ENCODE measurements at regions not wholly inside any gene's neighbourhood (a gene's known extent, or its start where the extent isn't known, plus 50 kb on each side); places are given as distances from the start of the nearest gene placed in this dataset.

- H3K27me3 ChIP-seq (ENCODE audit: control insufficient read depth in 2 of 2, insufficient read depth in 1 of 2, low read length in 1 of 2), result no peaks in the 10 kb centered on the region
- 97% methylated on average over 27 of the region's 27 CpGs for WGBS
- H3K4me3 ChIP-seq (ENCODE audit: low read length in 2 of 2), result no peak overlapping the region
- H3K27ac ChIP-seq (ENCODE audit: low read depth in 1 of 2, low read length in 1 of 2), result no peak overlapping the region
- H3K4me1 ChIP-seq (ENCODE audit: control insufficient read depth in 2 of 2, insufficient read depth in 2 of 2, low read length in 2 of 2), result no peaks in the 10 kb centered on the region
- H3K9me3 ChIP-seq (ENCODE audit: control insufficient read depth in 2 of 2, insufficient read depth in 1 of 2, low read length in 1 of 2), result peaks cover 1 to 13% of the 10 kb centered on the region in 2 donors
- DNase-seq (ENCODE audit: low read depth in 6 of 9, low spot score in 9 of 9), result no peak
- no peaks in the 10 kb centered on the region for H3K36me3 ChIP-seq (ENCODE audit: control insufficient read depth in 2 of 2, insufficient read depth in 2 of 2, low read length in 1 of 2)
These were observed 856.8 kb upstream of the CELF2 start for GRCh38 chr10:10160821-10161312.

GRCh38 chr10:10164848-10165247 is 852.8 kb upstream of the CELF2 start:
- Histone ChIP-seq H3K4me3 (ENCODE audit: low read length in 2 of 2) (no peak overlapping the region), H3K27ac (ENCODE audit: low read depth in 1 of 2, low read length in 1 of 2) (no peak overlapping the region), H3K36me3 (ENCODE audit: control insufficient read depth in 2 of 2, insufficient read depth in 2 of 2, low read length in 1 of 2) (no peaks in the 10 kb centered on the region), H3K27me3 (ENCODE audit: control insufficient read depth in 2 of 2, insufficient read depth in 1 of 2, low read length in 1 of 2) (no peaks in the 10 kb centered on the region), H3K9me3 (ENCODE audit: control insufficient read depth in 2 of 2, insufficient read depth in 1 of 2, low read length in 1 of 2) (peaks cover 1 to 13% of the 10 kb centered on the region in 2 donors), H3K4me1 (ENCODE audit: control insufficient read depth in 2 of 2, insufficient read depth in 2 of 2, low read length in 2 of 2) (no peaks in the 10 kb centered on the region)
- 84% methylated on average over 3 of the region's 3 CpGs for WGBS
- DNase-seq (ENCODE audit: low read depth in 6 of 9, low spot score in 9 of 9), result no peak

DNA sequence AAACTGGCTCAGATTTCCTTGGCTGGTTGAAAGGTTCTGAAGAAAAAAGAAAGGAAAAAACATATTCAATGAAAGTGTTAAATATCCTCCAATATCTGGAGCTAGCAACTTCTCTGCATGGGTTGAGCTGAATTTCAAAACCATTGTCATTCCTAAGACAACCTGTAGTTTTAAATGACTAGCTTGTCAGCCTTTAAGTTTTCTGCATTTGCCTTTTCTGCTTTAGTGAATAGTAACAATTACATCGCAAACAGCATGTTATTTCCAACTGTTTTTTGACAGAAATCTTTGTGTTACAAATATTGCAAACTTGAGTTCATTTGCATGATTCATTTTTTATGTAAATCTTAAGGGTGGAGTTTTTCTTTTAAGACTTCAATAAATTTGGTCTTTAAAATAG is 852.3 kb upstream of the CELF2 start:
- 78% methylated on average over 1 of the region's 1 CpG for WGBS
- H3K36me3 ChIP-seq (ENCODE audit: control insufficient read depth in 2 of 2, insufficient read depth in 2 of 2, low read length in 1 of 2), result no peaks in the 10 kb centered on the region
- H3K4me3 ChIP-seq (ENCODE audit: low read length in 2 of 2), result no peak overlapping the region
- DNase-seq (ENCODE audit: low read depth in 6 of 9, low spot score in 9 of 9), result no peak
- H3K27ac ChIP-seq (ENCODE audit: low read depth in 1 of 2, low read length in 1 of 2), result no peak overlapping the region
- H3K27me3 ChIP-seq (ENCODE audit: control insufficient read depth in 2 of 2, insufficient read depth in 1 of 2, low read length in 1 of 2), result no peaks in the 10 kb centered on the region
- H3K9me3 ChIP-seq (ENCODE audit: control insufficient read depth in 2 of 2, insufficient read depth in 1 of 2, low read length in 1 of 2), result peaks cover 1 to 13% of the 10 kb centered on the region in 2 donors
- no peaks in the 10 kb centered on the region for H3K4me1 ChIP-seq (ENCODE audit: control insufficient read depth in 2 of 2, insufficient read depth in 2 of 2, low read length in 2 of 2)

DNA sequence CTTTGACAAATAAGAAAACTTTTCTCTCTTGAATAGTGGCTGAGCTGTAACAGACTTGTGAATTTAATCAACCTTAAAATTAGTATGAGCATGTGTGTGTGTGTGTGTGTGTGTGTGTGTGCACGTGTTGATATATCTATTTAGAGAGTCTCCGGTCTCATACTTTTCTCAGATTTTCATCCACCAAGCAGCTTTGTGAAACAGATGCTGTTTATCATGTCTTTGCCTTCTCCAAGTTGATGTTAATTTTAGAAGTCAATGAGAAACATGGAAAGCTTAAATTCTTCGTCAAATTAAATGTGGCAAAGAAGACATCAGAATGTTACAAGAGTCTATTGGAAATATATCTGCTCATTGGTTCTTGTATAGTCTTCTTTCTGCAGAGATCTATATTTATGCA is 839.2 kb upstream of the CELF2 start:
- H3K27me3 ChIP-seq (ENCODE audit: control insufficient read depth in 2 of 2, insufficient read depth in 1 of 2, low read length in 1 of 2), result no peaks in the 10 kb centered on the region
- no peak for DNase-seq (ENCODE audit: low read depth in 6 of 9, low spot score in 9 of 9)
- no peaks in the 10 kb centered on the region for H3K36me3 ChIP-seq (ENCODE audit: control insufficient read depth in 2 of 2, insufficient read depth in 2 of 2, low read length in 1 of 2)
- no peaks in the 10 kb centered on the region for H3K4me1 ChIP-seq (ENCODE audit: control insufficient read depth in 2 of 2, insufficient read depth in 2 of 2, low read length in 2 of 2)
- H3K4me3 ChIP-seq (ENCODE audit: low read length in 2 of 2), result no peak overlapping the region
- no peak overlapping the region for H3K27ac ChIP-seq (ENCODE audit: low read depth in 1 of 2, low read length in 1 of 2)
- H3K9me3 ChIP-seq (ENCODE audit: control insufficient read depth in 2 of 2, insufficient read depth in 1 of 2, low read length in 1 of 2), result no peaks in the 10 kb centered on the region
- 92% methylated on average over 3 of the region's 3 CpGs for whole genome bisulfite sequencing

DNA sequence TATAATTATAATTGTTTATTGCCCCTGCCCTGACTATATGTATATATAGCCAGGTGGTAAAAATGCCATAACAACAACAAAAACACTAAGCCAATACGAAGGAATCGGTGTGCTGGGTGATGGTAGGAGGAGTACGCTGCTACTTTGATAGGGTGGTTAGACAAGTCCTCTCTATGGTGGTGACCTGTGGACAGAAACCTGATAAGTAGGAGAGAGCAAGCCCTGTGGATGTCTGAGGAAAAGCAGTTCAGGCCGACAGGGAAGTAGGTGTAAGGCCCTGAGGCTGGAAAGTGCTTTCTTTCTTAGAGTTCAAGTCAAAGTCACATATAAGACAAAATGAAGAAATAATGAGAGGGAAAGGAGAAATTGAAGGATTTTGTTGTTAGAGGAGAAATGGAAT is 823.8 kb upstream of the CELF2 start:
- Histone ChIP-seq H3K4me1 (ENCODE audit: control insufficient read depth in 2 of 2, insufficient read depth in 2 of 2, low read length in 2 of 2) (no peaks in the 10 kb centered on the region), H3K27me3 (ENCODE audit: control insufficient read depth in 2 of 2, insufficient read depth in 1 of 2, low read length in 1 of 2) (no peaks in the 10 kb centered on the region), H3K36me3 (ENCODE audit: control insufficient read depth in 2 of 2, insufficient read depth in 2 of 2, low read length in 1 of 2) (no peaks in the 10 kb centered on the region), H3K4me3 (ENCODE audit: low read length in 2 of 2) (no peak overlapping the region), H3K27ac (ENCODE audit: low read depth in 1 of 2, low read length in 1 of 2) (no peak overlapping the region), H3K9me3 (ENCODE audit: control insufficient read depth in 2 of 2, insufficient read depth in 1 of 2, low read length in 1 of 2) (no peaks in the 10 kb centered on the region)
- DNase-seq (ENCODE audit: low read depth in 6 of 9, low spot score in 9 of 9), result no peak
- 95% methylated on average over 4 of the region's 4 CpGs for WGBS

GRCh38 chr10:10196701-10197100 is 821.0 kb upstream of the CELF2 start:
- H3K4me3 ChIP-seq (ENCODE audit: low read length in 2 of 2), result no peak overlapping the region
- no peaks in the 10 kb centered on the region for H3K27me3 ChIP-seq (ENCODE audit: control insufficient read depth in 2 of 2, insufficient read depth in 1 of 2, low read length in 1 of 2)
- no peaks in the 10 kb centered on the region for H3K36me3 ChIP-seq (ENCODE audit: control insufficient read depth in 2 of 2, insufficient read depth in 2 of 2, low read length in 1 of 2)
- DNase-seq (ENCODE audit: low read depth in 6 of 9, low spot score in 9 of 9), result no peak
- H3K27ac ChIP-seq (ENCODE audit: low read depth in 1 of 2, low read length in 1 of 2), result no peak overlapping the region
- 95% methylated on average over 5 of the region's 5 CpGs for WGBS
- no peaks in the 10 kb centered on the region for H3K9me3 ChIP-seq (ENCODE audit: control insufficient read depth in 2 of 2, insufficient read depth in 1 of 2, low read length in 1 of 2)
- no peaks in the 10 kb centered on the region for H3K4me1 ChIP-seq (ENCODE audit: control insufficient read depth in 2 of 2, insufficient read depth in 2 of 2, low read length in 2 of 2)

GRCh38 chr10:10197423-10197822 is 820.2 kb upstream of the CELF2 start:
- Histone ChIP-seq H3K9me3 (ENCODE audit: control insufficient read depth in 2 of 2, insufficient read depth in 1 of 2, low read length in 1 of 2) (no peaks in the 10 kb centered on the region), H3K27ac (ENCODE audit: low read depth in 1 of 2, low read length in 1 of 2) (no peak overlapping the region), H3K36me3 (ENCODE audit: control insufficient read depth in 2 of 2, insufficient read depth in 2 of 2, low read length in 1 of 2) (no peaks in the 10 kb centered on the region), H3K4me1 (ENCODE audit: control insufficient read depth in 2 of 2, insufficient read depth in 2 of 2, low read length in 2 of 2) (no peaks in the 10 kb centered on the region), H3K4me3 (ENCODE audit: low read length in 2 of 2) (no peak overlapping the region), H3K27me3 (ENCODE audit: control insufficient read depth in 2 of 2, insufficient read depth in 1 of 2, low read length in 1 of 2) (no peaks in the 10 kb centered on the region)
- 97% methylated on average over 4 of the region's 4 CpGs for WGBS
- no peak for DNase-seq (ENCODE audit: low read depth in 6 of 9, low spot score in 9 of 9)

GRCh38 chr10:10198363-10198762 is 819.3 kb upstream of the CELF2 start:
- Histone ChIP-seq H3K27ac (ENCODE audit: low read depth in 1 of 2, low read length in 1 of 2) (no peak overlapping the region), H3K4me1 (ENCODE audit: control insufficient read depth in 2 of 2, insufficient read depth in 2 of 2, low read length in 2 of 2) (no peaks in the 10 kb centered on the region), H3K36me3 (ENCODE audit: control insufficient read depth in 2 of 2, insufficient read depth in 2 of 2, low read length in 1 of 2) (no peaks in the 10 kb centered on the region), H3K27me3 (ENCODE audit: control insufficient read depth in 2 of 2, insufficient read depth in 1 of 2, low read length in 1 of 2) (no peaks in the 10 kb centered on the region), H3K4me3 (ENCODE audit: low read length in 2 of 2) (no peak overlapping the region), H3K9me3 (ENCODE audit: control insufficient read depth in 2 of 2, insufficient read depth in 1 of 2, low read length in 1 of 2) (no peaks in the 10 kb centered on the region)
- DNase-seq (ENCODE audit: low read depth in 6 of 9, low spot score in 9 of 9), result no peak
- 92% methylated on average over 6 of the region's 6 CpGs for WGBS

DNA sequence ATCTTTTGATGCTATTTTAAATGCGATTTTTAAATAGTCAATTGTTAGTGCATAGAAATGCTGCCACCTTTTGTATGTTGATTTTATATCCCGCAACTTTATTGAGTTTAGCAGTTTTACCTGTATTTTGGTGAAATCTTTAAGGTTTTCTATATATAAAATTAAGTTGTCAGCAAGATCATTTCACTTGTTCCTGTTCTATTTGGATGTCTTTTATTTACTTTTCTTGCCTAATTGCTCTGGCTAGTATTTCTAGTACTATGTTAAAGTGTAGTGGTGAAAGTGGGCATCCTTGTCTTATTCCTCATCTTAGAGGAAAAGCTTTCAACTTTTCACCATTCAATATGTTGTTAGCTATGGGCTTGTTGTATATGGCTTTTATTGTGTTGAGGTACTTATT is 813.3 kb upstream of the CELF2 start:
- WGBS, result 94% methylated on average over 2 of the region's 2 CpGs
- Histone ChIP-seq H3K4me3 (ENCODE audit: low read length in 2 of 2) (no peak overlapping the region), H3K27me3 (ENCODE audit: control insufficient read depth in 2 of 2, insufficient read depth in 1 of 2, low read length in 1 of 2) (no peaks in the 10 kb centered on the region), H3K27ac (ENCODE audit: low read depth in 1 of 2, low read length in 1 of 2) (no peak overlapping the region), H3K9me3 (ENCODE audit: control insufficient read depth in 2 of 2, insufficient read depth in 1 of 2, low read length in 1 of 2) (no peaks in the 10 kb centered on the region), H3K4me1 (ENCODE audit: control insufficient read depth in 2 of 2, insufficient read depth in 2 of 2, low read length in 2 of 2) (no peaks in the 10 kb centered on the region), H3K36me3 (ENCODE audit: control insufficient read depth in 2 of 2, insufficient read depth in 2 of 2, low read length in 1 of 2) (no peaks in the 10 kb centered on the region)
- no peak for DNase-seq (ENCODE audit: low read depth in 6 of 9, low spot score in 9 of 9)

- Histone ChIP-seq H3K27me3 (ENCODE audit: control insufficient read depth in 2 of 2, insufficient read depth in 1 of 2, low read length in 1 of 2) (no peaks in the 10 kb centered on the region), H3K36me3 (ENCODE audit: control insufficient read depth in 2 of 2, insufficient read depth in 2 of 2, low read length in 1 of 2) (no peaks in the 10 kb centered on the region), H3K4me1 (ENCODE audit: control insufficient read depth in 2 of 2, insufficient read depth in 2 of 2, low read length in 2 of 2) (no peaks in the 10 kb centered on the region), H3K9me3 (ENCODE audit: control insufficient read depth in 2 of 2, insufficient read depth in 1 of 2, low read length in 1 of 2) (no peaks in the 10 kb centered on the region), H3K4me3 (ENCODE audit: low read length in 2 of 2) (no peak overlapping the region), H3K27ac (ENCODE audit: low read depth in 1 of 2, low read length in 1 of 2) (no peak overlapping the region)
- DNase-seq (ENCODE audit: low read depth in 6 of 9, low spot score in 9 of 9), result no peak
- WGBS, result 90% methylated on average over 2 of the region's 2 CpGs
These were observed 811.8 kb upstream of the CELF2 start for GRCh38 chr10:10205906-10206305.
